ENCODE measurements at regions not wholly inside any gene's neighbourhood (a gene's known extent, or its start where the extent isn't known, plus 50 kb on each side); places are given as distances from the start of the nearest gene placed in this dataset.

DNA sequence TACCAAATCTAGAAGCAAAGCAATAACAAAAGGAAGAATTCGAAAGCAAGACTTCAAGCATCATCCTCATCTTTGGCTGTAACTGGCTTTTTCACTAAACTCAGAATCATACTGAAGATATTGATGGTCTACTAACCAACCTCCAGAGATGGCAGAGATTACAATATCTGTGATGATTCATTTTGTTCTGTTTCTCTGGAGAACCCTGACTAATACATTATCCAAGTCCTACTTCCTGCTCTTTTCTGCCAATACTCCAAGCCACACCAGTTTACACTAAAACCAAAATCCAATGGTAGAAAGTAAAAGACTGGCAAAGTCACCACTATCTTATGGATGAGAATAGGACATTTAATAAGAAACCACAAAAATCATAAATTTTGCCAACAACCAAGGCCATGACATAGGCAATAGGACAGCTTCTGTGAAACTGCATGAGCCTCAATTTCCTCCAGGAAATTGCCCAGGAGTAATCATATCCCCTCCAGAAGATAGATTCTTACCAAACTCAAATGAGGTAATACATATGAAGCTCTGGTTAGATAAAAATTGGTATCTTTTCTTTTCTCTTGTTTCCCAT lies 159.8 kb downstream of the METTL4 start:
- TF ChIP-seq EZH2 (IDR thresholded peaks at IDR 0.05; ENCODE audit: borderline replicate concordance, low read depth, low read length, severe bottlenecking), result no peak
- TF ChIP-seq, protein P1, sequence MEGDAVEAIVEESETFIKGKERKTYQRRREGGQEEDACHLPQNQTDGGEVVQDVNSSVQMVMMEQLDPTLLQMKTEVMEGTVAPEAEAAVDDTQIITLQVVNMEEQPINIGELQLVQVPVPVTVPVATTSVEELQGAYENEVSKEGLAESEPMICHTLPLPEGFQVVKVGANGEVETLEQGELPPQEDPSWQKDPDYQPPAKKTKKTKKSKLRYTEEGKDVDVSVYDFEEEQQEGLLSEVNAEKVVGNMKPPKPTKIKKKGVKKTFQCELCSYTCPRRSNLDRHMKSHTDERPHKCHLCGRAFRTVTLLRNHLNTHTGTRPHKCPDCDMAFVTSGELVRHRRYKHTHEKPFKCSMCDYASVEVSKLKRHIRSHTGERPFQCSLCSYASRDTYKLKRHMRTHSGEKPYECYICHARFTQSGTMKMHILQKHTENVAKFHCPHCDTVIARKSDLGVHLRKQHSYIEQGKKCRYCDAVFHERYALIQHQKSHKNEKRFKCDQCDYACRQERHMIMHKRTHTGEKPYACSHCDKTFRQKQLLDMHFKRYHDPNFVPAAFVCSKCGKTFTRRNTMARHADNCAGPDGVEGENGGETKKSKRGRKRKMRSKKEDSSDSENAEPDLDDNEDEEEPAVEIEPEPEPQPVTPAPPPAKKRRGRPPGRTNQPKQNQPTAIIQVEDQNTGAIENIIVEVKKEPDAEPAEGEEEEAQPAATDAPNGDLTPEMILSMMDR (IDR thresholded peaks at IDR 0.05; ENCODE audit: borderline replicate concordance, extremely low read depth, low read length, poor library complexity, severe bottlenecking), result no peak

All from DND-41 (cell line).